Smooth muscle cell (in vitro differentiated cells): ENCODE measurements at regions not wholly inside any gene's neighbourhood (a gene's known extent, or its start where the extent isn't known, plus 50 kb on each side); places are given as distances from the start of the nearest gene placed in this dataset.
"Not testable (repeated sequence)": the region's sequence is repeated elsewhere in the genome, so short reads cannot be mapped to it uniquely, and the experiment has no call there.

Experiments
- DNase-seq: peaks from one replicate; lab custom pipeline; 2025; ENCODE audit not compliant: unreplicated experiment; lab: John Stamatoyannopoulos, UW
- H2AFZ ChIP-seq: fragments of 200-600 bp; sonication (generic); 2 replicates; pipeline ENCODE4 v1.6.0; 2016; ENCODE audit warnings: antibody characterized with exemption, low read depth, mild to moderate bottlenecking
- H3F3A ChIP-seq: fragments of 200-600 bp; sonication (generic); 2 replicates; pipeline ENCODE4 v1.6.0; 2017; ENCODE audit warnings: antibody characterized with exemption, low read depth
- H3K27ac ChIP-seq: fragments of 200-600 bp; sonication (generic); 2 replicates; pipeline ENCODE4 v1.5.1; 2016; ENCODE audit warnings: low read depth, mild to moderate bottlenecking
- H3K27me3 ChIP-seq: fragments of 200-600 bp; sonication (generic); 2 replicates; pipeline ENCODE4 v1.6.1; 2016; ENCODE audit warnings: low read depth, mild to moderate bottlenecking
- H3K36me3 ChIP-seq: fragments of 200-600 bp; sonication (generic); 2 replicates; pipeline ENCODE4 v1.5.1; 2016; ENCODE audit warnings: low read depth
- H3K4me1 ChIP-seq: fragments of 200-600 bp; sonication (generic); 2 replicates; pipeline ENCODE4 v1.5.1; 2016; ENCODE audit warnings: low read depth
- H3K4me2 ChIP-seq: fragments of 200-600 bp; sonication (generic); 2 replicates; pipeline ENCODE4 v1.6.0; 2016; ENCODE audit warnings: mild to moderate bottlenecking
- H3K4me3 ChIP-seq: fragments of 200-600 bp; sonication (generic); 2 replicates; pipeline ENCODE4 v1.5.1; 2016; ENCODE audit warnings: mild to moderate bottlenecking
- H3K79me2 ChIP-seq: fragments of 200-600 bp; sonication (generic); 2 replicates; pipeline ENCODE4 v1.6.0; 2016; ENCODE audit warnings: low read depth, mild to moderate bottlenecking
- H3K9ac ChIP-seq: fragments of 200-600 bp; sonication (generic); 2 replicates; pipeline ENCODE4 v1.6.0; 2016; ENCODE audit warnings: low read depth
- H3K9me3 ChIP-seq: fragments of 200-600 bp; sonication (generic); replicated peaks from 2 replicates; pipeline ENCODE4 v1.5.1; 2016; ENCODE audit warnings: low read depth
- H4K20me1 ChIP-seq: fragments of 200-600 bp; sonication (generic); 2 replicates; pipeline ENCODE4 v1.6.0; 2016; ENCODE audit warnings: low read depth
- CTCF ChIP-seq: fragments of 200-600 bp; sonication (generic); IDR thresholded peaks from 2 replicates; pipeline ENCODE4 v1.5.1; 2017; ENCODE audit warnings: borderline replicate concordance, mild to moderate bottlenecking, antibody characterized with exemption; ENCODE audit not compliant: insufficient read depth, poor library complexity, severe bottlenecking
- WGBS: methylation state at CpG from one replicate; pipeline ENCODE4 v1.1.7; 2016; ENCODE audit warnings: low lambda C conversion rate; 5-methylcytosine and 5-hydroxymethylcytosine counted together

GRCh38 chr16:16763449-16763848, 384.5 kb downstream of the NPIPA7 start:
- DNase-seq = no peak
- Histone ChIP-seq H3K9ac (no peak overlapping the region), H3F3A (no peaks in the 10 kb centered on the region), H3K4me2 (no peak overlapping the region), H3K4me1 (no peaks in the 10 kb centered on the region), H4K20me1 (no peaks in the 10 kb centered on the region), H3K9me3 (no peaks in the 10 kb centered on the region), H3K4me3 (no peak overlapping the region), H3K27me3 (no peaks in the 10 kb centered on the region), H3K27ac (no peak overlapping the region), H2AFZ (no peak overlapping the region), H3K79me2 (no peaks in the 10 kb centered on the region), H3K36me3 (no peaks in the 10 kb centered on the region)
- no peak for TF ChIP-seq CTCF
- 91% methylated on average over 4 of the region's 4 CpGs for WGBS

GRCh38 chr16:16770717-16771116, 391.8 kb downstream of the NPIPA7 start:
- 86% methylated on average over 1 of the region's 1 CpG for WGBS
- H3K27ac ChIP-seq = not testable (repeated sequence)

GRCh38 chr16:16774389-16774788, 395.4 kb downstream of the NPIPA7 start:
- H4K20me1 ChIP-seq = no peaks in the 10 kb centered on the region
- no peak for DNase-seq
- no peak overlapping the region for H2AFZ ChIP-seq
- H3K4me3 ChIP-seq = no peak overlapping the region
- H3K36me3 ChIP-seq = no peaks in the 10 kb centered on the region
- no peaks in the 10 kb centered on the region for H3K9me3 ChIP-seq
- TF ChIP-seq CTCF = no peak
- 68% methylated on average over 5 of the region's 5 CpGs for WGBS
- H3K79me2 ChIP-seq = no peaks in the 10 kb centered on the region
- no peak overlapping the region for H3K27ac ChIP-seq
- no peak overlapping the region for H3K4me2 ChIP-seq
- no peak overlapping the region for H3K9ac ChIP-seq
- H3K27me3 ChIP-seq = no peaks in the 10 kb centered on the region
- H3K4me1 ChIP-seq = no peaks in the 10 kb centered on the region
- H3F3A ChIP-seq = no peaks in the 10 kb centered on the region

More at GRCh38 chr16:16770717-16771116, 391.8 kb downstream of the NPIPA7 start:
- not testable (repeated sequence) for H4K20me1 ChIP-seq, H3K9ac ChIP-seq, H3K36me3 ChIP-seq, H3K27me3 ChIP-seq, H3F3A ChIP-seq, H3K79me2 ChIP-seq, H3K4me3 ChIP-seq, H3K4me1 ChIP-seq, H3K4me2 ChIP-seq, H3K9me3 ChIP-seq, H2AFZ ChIP-seq, DNase-seq

GRCh38 chr16:16778332-16778731, 399.4 kb downstream of the NPIPA7 start:
- Histone ChIP-seq H3K27ac (no peak overlapping the region), H3F3A (no peaks in the 10 kb centered on the region), H4K20me1 (no peaks in the 10 kb centered on the region), H3K4me2 (no peak overlapping the region), H3K4me3 (no peak overlapping the region), H3K9ac (no peak overlapping the region), H2AFZ (no peak overlapping the region), H3K4me1 (no peaks in the 10 kb centered on the region), H3K27me3 (no peaks in the 10 kb centered on the region), H3K36me3 (no peaks in the 10 kb centered on the region), H3K9me3 (no peaks in the 10 kb centered on the region), H3K79me2 (no peaks in the 10 kb centered on the region)
- TF ChIP-seq CTCF = no peak
- 94% methylated on average over 1 of the region's 1 CpG for WGBS
- no peak for DNase-seq
